T-helper 17 cell (primary cell): ENCODE measurements at regions not wholly inside any gene's neighbourhood (a gene's known extent, or its start where the extent isn't known, plus 50 kb on each side); places are given as distances from the start of the nearest gene placed in this dataset.
"Not testable (repeated sequence)": the region's sequence is repeated elsewhere in the genome, so short reads cannot be mapped to it uniquely, and the experiment has no call there.

Experiments used
- ATAC-seq: fragments of 150-1000 bp; cut with Tn5 transposase; 2 replicates; pipeline ENCODE4 v1.10.0; 2021; ENCODE audit warnings: mild to moderate bottlenecking, moderate library complexity
- DNase-seq, 3 donors: peaks; one replicate each; pipeline versions ENCODE4 v3.0.0 to v3.0.0-alpha.2; 2020 to 2021
- H3K9me3 ChIP-seq: one replicate; pipeline ENCODE4 v1.7.0; 2013; ENCODE audit warnings: low read length, mild to moderate bottlenecking; ENCODE audit not compliant: control insufficient read depth, poor library complexity, severe bottlenecking
- H3K27ac Mint-ChIP-seq: one replicate; pipeline ENCODE4 v1.8.0; 2022; ENCODE audit warnings: mild to moderate bottlenecking, moderate library complexity, mixed read lengths
- H3K27me3 Mint-ChIP-seq: one replicate; pipeline ENCODE4 v1.8.0; 2022; ENCODE audit warnings: mixed read lengths
- H3K36me3 Mint-ChIP-seq: one replicate; pipeline ENCODE4 v1.8.0; 2022; ENCODE audit warnings: low read depth, mixed read lengths
- H3K4me1 Mint-ChIP-seq: one replicate; pipeline ENCODE4 v1.8.0; 2022; ENCODE audit warnings: mild to moderate bottlenecking, mixed read lengths
- H3K4me3 Mint-ChIP-seq: one replicate; pipeline ENCODE4 v1.8.0; 2022; ENCODE audit warnings: mild to moderate bottlenecking, moderate library complexity, mixed read lengths

- Mint-ChIP-seq H3K27ac (no peak overlapping the region), H3K4me1 (no peaks in the 10 kb centered on the region), H3K4me3 (no peak overlapping the region), H3K36me3 (no peaks in the 10 kb centered on the region), H3K27me3 (no peaks in the 10 kb centered on the region)
- no peaks in the 10 kb centered on the region for H3K9me3 ChIP-seq
- ATAC-seq = no peak
- DNase-seq = no peak
Observed at GRCh38 chr12:19755136-19755535, 315.8 kb downstream of the AEBP2 start.

- H3K4me1 Mint-ChIP-seq = no peaks in the 10 kb centered on the region
- DNase-seq = no peak
- no peak overlapping the region for H3K27ac Mint-ChIP-seq
- ATAC-seq = no peak
- no peaks in the 10 kb centered on the region for H3K36me3 Mint-ChIP-seq
- H3K4me3 Mint-ChIP-seq = no peak overlapping the region
- no peaks in the 10 kb centered on the region for H3K9me3 ChIP-seq
- peaks cover 5% of the 10 kb centered on the region for H3K27me3 Mint-ChIP-seq
Observed at GRCh38 chr12:19757317-19757877, 318.1 kb downstream of the AEBP2 start.

GRCh38 chr12:19759227-19759626 lies 319.9 kb downstream of the AEBP2 start:
- Mint-ChIP-seq H3K27me3 (peaks cover 5% of the 10 kb centered on the region), H3K36me3 (no peaks in the 10 kb centered on the region), H3K4me3 (no peak overlapping the region), H3K27ac (no peak overlapping the region), H3K4me1 (no peaks in the 10 kb centered on the region)
- H3K9me3 ChIP-seq = peaks cover 2% of the 10 kb centered on the region
- DNase-seq (no peak), ATAC-seq (no peak)

- no peak for DNase-seq
- no peak for ATAC-seq
- Mint-ChIP-seq H3K27ac (no peak overlapping the region), H3K36me3 (no peaks in the 10 kb centered on the region), H3K4me1 (no peaks in the 10 kb centered on the region), H3K4me3 (no peak overlapping the region), H3K27me3 (peaks cover 5% of the 10 kb centered on the region)
- H3K9me3 ChIP-seq = peaks cover 2% of the 10 kb centered on the region
Observed at GRCh38 chr12:19760611-19761010, 321.3 kb downstream of the AEBP2 start.

- DNase-seq = no peak
- H3K4me1 Mint-ChIP-seq = no peaks in the 10 kb centered on the region
- peaks cover 5% of the 10 kb centered on the region for H3K27me3 Mint-ChIP-seq
Observed at GRCh38 chr12:19761463-19761862, 322.2 kb downstream of the AEBP2 start.

GRCh38 chr12:19763488-19763887 lies 324.2 kb downstream of the AEBP2 start:
- Mint-ChIP-seq H3K4me3 (no peak overlapping the region), H3K4me1 (no peaks in the 10 kb centered on the region), H3K27ac (no peak overlapping the region), H3K36me3 (no peaks in the 10 kb centered on the region), H3K27me3 (peaks cover 5% of the 10 kb centered on the region)
- no peak for ATAC-seq
- no peak for DNase-seq
- H3K9me3 ChIP-seq = peaks cover 2% of the 10 kb centered on the region

More at GRCh38 chr12:19761463-19761862, 322.2 kb downstream of the AEBP2 start:
- H3K4me3 Mint-ChIP-seq = no peak overlapping the region
- H3K9me3 ChIP-seq = peaks cover 2% of the 10 kb centered on the region
- no peak for ATAC-seq
- H3K36me3 Mint-ChIP-seq = no peaks in the 10 kb centered on the region
- H3K27ac Mint-ChIP-seq = no peak overlapping the region

GRCh38 chr12:19764408-19764807 lies 325.1 kb downstream of the AEBP2 start:
- Mint-ChIP-seq H3K4me3 (no peak overlapping the region), H3K4me1 (no peaks in the 10 kb centered on the region), H3K27ac (no peak overlapping the region), H3K27me3 (peaks cover 5% of the 10 kb centered on the region), H3K36me3 (no peaks in the 10 kb centered on the region)
- ATAC-seq (no peak), DNase-seq (no peak)
- peaks cover 2% of the 10 kb centered on the region for H3K9me3 ChIP-seq

- no peak overlapping the region for H3K27ac Mint-ChIP-seq
- no peaks in the 10 kb centered on the region for H3K9me3 ChIP-seq
- ATAC-seq (no peak), DNase-seq (no peak)
- no peaks in the 10 kb centered on the region for H3K27me3 Mint-ChIP-seq
- no peaks in the 10 kb centered on the region for H3K4me1 Mint-ChIP-seq
- no peak overlapping the region for H3K4me3 Mint-ChIP-seq
- H3K36me3 Mint-ChIP-seq = no peaks in the 10 kb centered on the region
Observed at GRCh38 chr12:19771858-19772257, 332.6 kb downstream of the AEBP2 start.

GRCh38 chr12:19772776-19773175 lies 333.5 kb downstream of the AEBP2 start:
- no peaks in the 10 kb centered on the region for H3K4me1 Mint-ChIP-seq
- H3K27me3 Mint-ChIP-seq = no peaks in the 10 kb centered on the region
- H3K36me3 Mint-ChIP-seq = no peaks in the 10 kb centered on the region
- DNase-seq = no peak
- H3K27ac Mint-ChIP-seq = no peak overlapping the region
- H3K4me3 Mint-ChIP-seq = no peak overlapping the region
- no peaks in the 10 kb centered on the region for H3K9me3 ChIP-seq
- ATAC-seq = no peak

- DNase-seq = no peak
- no peak for ATAC-seq
- no peaks in the 10 kb centered on the region for H3K27me3 Mint-ChIP-seq
- H3K9me3 ChIP-seq = no peaks in the 10 kb centered on the region
- no peaks in the 10 kb centered on the region for H3K36me3 Mint-ChIP-seq
- no peak overlapping the region for H3K27ac Mint-ChIP-seq
- no peaks in the 10 kb centered on the region for H3K4me1 Mint-ChIP-seq
- no peak overlapping the region for H3K4me3 Mint-ChIP-seq
Observed at GRCh38 chr12:19775241-19775640, 335.9 kb downstream of the AEBP2 start.

- not testable (repeated sequence) for H3K4me1 Mint-ChIP-seq, H3K36me3 Mint-ChIP-seq, DNase-seq, H3K27ac Mint-ChIP-seq, H3K4me3 Mint-ChIP-seq, ATAC-seq, H3K9me3 ChIP-seq, H3K27me3 Mint-ChIP-seq
Observed at GRCh38 chr12:19775976-19776375, 336.7 kb downstream of the AEBP2 start.

GRCh38 chr12:19778172-19778571 lies 338.9 kb downstream of the AEBP2 start:
- H3K9me3 ChIP-seq = no peaks in the 10 kb centered on the region
- Mint-ChIP-seq H3K27ac (no peak overlapping the region), H3K4me3 (no peak overlapping the region), H3K27me3 (no peaks in the 10 kb centered on the region), H3K4me1 (no peaks in the 10 kb centered on the region), H3K36me3 (no peaks in the 10 kb centered on the region)
- ATAC-seq = no peak
- DNase-seq = no peak

- no peaks in the 10 kb centered on the region for H3K4me1 Mint-ChIP-seq
- no peak for DNase-seq
- no peaks in the 10 kb centered on the region for H3K27me3 Mint-ChIP-seq
- no peak for ATAC-seq
- H3K27ac Mint-ChIP-seq = no peak overlapping the region
- no peak overlapping the region for H3K4me3 Mint-ChIP-seq
- H3K9me3 ChIP-seq = no peaks in the 10 kb centered on the region
- H3K36me3 Mint-ChIP-seq = no peaks in the 10 kb centered on the region
Observed at GRCh38 chr12:19778797-19779196, 339.5 kb downstream of the AEBP2 start.

- Mint-ChIP-seq H3K4me1 (no peaks in the 10 kb centered on the region), H3K4me3 (no peak overlapping the region), H3K27me3 (no peaks in the 10 kb centered on the region), H3K27ac (no peak overlapping the region), H3K36me3 (no peaks in the 10 kb centered on the region)
- DNase-seq = no peak
- no peaks in the 10 kb centered on the region for H3K9me3 ChIP-seq
- no peak for ATAC-seq
Observed at GRCh38 chr12:19779395-19780056, 340.2 kb downstream of the AEBP2 start.
